LHCN-M2 (cell line): ENCODE measurements at regions not wholly inside any gene's neighbourhood (a gene's known extent, or its start where the extent isn't known, plus 50 kb on each side); places are given as distances from the start of the nearest gene placed in this dataset.

Experiments
- DNase-seq: peaks from one replicate; pipeline ENCODE4 v3.0.0-alpha.2; 2012; ENCODE audit warnings: low read depth

DNA sequence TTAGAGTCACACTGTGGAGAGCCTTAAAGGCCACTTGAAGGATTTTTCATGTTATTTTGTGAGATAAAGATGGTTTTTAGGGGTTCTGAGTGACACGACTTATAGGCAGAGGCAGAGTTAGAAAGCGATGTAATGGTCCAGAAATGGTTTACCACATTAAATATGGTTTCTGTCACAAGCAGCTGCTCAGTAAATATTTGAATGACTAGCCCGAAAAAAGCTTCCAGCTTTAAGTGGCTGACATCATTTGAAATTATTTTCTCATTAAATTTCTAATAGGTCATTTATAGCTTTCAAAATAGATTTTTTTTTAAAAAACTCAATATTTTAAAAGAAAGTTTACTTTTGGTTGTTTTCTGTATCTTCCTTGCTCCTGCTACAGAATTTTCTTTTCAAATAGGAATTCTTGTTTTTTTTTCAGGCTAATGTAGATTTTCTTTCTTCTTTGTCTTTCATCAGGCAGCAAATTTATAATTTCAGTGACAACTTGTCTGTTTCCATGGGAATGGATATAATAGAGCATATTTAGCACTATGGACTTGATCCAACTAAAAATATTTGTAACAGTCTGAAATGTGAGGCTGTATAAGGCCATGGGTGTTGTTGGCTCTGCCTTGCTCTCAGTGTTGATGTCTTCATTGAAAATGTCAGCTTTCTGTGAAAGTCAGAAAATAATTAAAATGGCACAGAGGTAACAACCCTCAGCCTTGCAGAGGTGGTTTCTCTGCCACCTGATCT, 700.0 kb downstream of the TMTC2 start:
- DNase-seq, result no peak

DNA sequence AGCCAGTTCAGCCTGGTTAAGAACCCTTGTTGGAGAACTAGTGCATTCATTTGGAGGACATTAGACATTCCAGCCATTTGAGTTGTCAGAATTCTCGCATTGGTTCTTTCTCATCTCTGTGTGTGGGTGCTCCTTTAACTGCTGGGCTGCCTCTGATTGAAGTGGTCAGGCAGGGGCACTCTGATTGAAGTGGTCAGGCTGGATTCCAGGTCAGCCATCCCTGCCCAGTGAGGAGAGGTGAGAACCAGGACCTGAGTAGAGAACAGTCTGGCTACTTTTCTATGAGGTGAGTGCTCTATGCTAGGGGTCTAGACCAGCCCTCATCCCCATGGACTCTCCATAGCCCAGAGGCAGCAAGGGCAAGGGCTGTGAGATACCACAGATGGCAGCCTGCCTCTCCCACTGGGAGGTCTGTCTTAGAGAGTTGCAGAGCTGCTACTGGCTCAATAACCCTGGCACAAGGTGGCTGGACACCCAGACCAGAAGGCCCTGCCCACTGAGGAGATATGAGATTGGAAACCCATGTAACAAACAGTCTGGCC, 691.6 kb downstream of the TMTC2 start:
- DNase-seq, result no peak

DNA sequence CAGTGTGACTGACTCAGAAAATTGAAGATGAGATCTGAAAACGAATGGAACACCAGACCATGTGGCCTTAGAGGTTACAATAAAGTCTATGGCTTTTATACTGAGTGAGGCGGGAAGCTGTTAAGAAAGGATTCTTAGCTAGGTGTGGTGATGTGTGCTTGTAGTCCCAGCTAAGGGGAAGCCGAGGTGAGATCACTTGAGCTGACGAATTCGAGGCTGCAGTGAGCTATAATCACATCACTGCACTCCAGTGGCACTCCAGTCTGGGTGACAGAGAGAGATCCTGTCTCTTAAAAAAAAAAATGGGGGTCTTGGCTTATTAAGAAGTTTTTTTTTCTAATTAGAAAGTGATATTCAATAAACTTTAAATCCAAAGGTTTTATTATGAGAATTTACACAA, 678.6 kb downstream of the TMTC2 start:
- no peak for DNase-seq

GRCh38 chr12:83361475-83361874, 674.8 kb downstream of the TMTC2 start:
- DNase-seq, result no peak

DNA sequence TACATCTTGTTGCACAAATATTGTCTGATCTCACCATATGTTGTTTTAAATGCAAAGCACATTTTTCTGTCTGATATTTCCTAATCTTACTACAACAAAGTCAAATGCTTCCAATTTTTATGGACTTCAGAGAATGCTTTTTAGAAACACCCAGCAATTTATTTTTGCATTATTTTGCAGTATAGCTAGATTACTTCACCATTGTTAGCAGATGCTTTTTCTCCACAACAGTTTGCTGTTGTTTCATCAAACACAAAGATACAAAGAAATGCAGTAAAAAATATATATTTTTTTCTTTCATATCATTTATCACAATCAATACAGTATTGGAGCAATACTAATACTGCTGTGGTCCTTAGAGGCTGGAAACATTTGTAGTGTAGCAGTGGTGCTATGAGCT, 674.4 kb downstream of the TMTC2 start:
- no peak for DNase-seq

GRCh38 chr12:83349907-83350611, 663.4 kb downstream of the TMTC2 start:
- DNase-seq, result no peak

DNA sequence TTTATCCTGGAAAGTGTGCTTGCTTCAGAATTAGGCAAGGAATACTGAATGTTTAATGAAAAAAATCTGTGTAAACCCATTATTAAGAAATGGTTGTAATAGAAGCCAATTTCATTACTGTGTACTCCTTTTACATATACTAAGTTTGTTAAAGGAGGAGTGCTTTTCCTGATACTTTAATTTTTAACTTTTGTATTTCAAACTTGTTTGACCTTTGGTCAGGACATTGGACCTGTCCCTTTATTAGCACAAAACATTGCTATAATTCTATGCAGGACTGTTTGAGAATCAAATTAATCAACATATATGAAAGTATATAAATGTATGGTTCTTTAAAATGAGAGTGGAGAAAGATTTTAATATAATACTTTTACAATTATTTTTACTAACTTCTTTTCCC, 659.6 kb downstream of the TMTC2 start:
- no peak for DNase-seq

DNA sequence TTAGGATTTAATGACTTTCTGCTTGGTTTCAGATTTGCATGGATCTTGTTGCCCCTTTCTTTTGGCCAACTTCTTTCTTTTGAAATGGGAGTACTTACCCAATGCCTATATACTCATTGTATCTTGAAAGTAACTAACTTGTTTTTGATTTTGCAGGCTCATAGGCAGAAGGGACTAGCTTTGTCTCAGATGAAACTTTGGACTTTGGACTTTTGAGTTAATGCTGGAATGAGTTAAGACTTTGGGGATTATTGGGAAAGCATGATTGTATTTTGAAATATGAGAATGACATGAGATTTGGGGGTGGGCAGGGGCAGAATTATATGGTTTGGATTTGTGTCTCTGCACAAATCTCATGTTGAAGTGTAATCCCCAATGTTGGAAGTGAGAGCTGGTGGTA, 657.1 kb downstream of the TMTC2 start:
- no peak for DNase-seq

GRCh38 chr12:83335748-83336147, 649.0 kb downstream of the TMTC2 start:
- no peak for DNase-seq

GRCh38 chr12:83326666-83327065, 640.0 kb downstream of the TMTC2 start:
- no peak for DNase-seq

- DNase-seq, result no peak
These were observed 637.2 kb downstream of the TMTC2 start for GRCh38 chr12:83323866-83324265.

DNA sequence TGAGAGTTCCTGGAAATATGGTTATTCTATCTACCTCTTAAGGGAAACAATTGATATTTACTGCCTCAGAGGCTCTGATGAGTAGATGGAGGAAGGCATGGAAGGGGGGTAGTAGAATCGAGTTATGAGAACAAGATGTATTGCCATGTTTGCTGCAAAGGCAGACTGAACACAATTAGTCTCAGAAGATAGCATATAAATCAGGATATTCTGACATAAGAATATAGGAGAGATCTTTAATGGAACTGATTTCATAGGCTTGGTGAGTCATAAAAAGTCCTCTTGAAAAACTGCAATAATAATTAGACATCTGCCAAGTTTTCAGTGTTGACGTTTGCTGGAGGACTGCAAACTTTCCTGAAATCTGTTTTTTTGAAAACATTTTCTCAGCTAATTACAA, 636.1 kb downstream of the TMTC2 start:
- no peak for DNase-seq

- DNase-seq, result no peak
These were observed 635.3 kb downstream of the TMTC2 start for GRCh38 chr12:83321971-83322370.

DNA sequence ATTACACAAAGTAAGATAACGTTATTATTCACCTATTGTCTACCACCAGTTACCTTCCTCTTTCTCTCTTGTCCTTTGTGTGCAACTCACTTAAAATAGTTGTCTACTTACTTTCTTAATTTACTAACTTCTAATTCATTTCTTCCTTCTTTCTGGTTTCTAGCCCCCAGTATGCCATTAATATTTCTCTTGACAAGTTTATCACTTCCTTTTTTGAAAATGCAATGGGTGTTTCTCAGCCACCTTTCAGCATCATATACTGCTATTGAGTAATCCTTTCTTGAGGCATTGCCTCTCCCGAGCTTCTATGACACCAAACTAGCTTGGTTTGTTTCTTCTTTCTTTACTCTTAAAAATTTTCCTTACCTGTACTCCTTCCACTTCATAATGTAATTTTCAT, 633.6 kb downstream of the TMTC2 start:
- DNase-seq, result no peak

DNA sequence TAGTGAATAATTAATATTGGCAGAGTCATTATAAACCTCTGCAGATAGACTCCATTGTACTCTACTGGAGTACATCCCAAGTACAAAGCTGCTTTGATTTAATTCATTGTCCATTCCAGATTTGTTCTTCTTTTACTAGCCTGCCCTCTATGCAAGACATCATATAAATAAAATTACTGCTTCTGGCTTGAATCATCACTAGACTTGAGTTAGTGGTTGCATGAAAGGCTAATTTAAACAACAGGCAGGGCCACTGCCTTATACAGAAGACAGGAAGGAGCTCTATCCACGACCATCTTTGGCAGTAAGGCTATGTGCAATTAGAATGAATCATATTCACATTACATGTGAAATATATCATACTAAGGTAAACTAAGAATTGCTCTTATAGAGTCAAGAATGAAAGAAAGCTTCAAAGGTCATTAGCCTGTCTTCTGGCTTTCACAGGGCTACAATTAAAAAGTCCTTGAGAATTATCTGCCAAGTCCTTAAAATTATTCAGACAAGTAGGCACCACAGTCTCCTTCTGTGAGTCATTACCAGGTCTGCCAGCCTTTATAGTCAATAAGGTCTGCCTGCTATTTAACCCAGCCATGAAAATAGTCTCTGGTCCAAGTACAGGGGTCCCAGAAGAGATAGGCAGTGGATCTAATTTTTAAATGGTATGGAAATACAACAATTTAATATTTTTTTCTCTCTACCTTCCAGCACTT, 631.8 kb downstream of the TMTC2 start:
- no peak for DNase-seq

DNA sequence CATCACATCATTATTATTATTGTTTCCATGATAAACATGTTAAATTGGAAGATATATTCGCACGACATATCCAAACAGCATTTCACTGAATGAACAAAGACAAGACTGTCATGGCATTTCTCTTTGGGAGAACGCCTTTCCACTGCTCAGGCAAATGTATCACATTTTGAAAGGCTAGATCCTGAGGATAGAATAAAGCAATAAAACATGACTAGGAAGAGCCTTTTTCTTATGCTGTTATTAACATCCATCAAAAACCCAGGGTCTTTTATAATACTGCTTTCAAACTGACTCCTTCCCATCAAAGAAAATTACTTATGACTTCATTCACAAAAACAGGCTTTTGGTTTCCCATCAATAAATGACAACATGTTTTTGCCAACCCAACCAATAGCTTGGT, 630.9 kb downstream of the TMTC2 start:
- no peak for DNase-seq

- DNase-seq, result no peak
These were observed 627.1 kb downstream of the TMTC2 start for GRCh38 chr12:83313827-83314226.

GRCh38 chr12:83313322-83313721, 626.6 kb downstream of the TMTC2 start:
- no peak for DNase-seq

GRCh38 chr12:83276904-83277303, 590.2 kb downstream of the TMTC2 start:
- DNase-seq, result no peak

DNA sequence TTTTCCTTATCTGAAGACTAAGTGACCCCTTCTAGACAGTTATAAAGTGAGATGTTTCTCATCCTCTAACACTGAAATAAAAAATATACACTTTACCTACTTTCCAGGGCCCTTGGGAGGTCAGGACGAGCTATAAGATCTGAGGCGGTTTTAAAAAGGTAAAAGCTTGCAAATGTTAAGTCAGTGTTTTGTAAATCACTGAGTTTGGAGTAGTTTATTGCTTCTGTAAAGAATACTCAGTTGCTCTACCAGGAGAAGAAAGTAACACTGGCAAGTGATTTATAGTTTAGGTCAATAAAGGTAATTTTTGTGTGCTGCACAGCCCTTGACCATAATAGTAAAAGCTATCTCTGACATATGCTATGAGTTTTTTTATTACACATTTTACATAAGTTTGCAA, 584.5 kb downstream of the TMTC2 start:
- DNase-seq, result no peak

GRCh38 chr12:83265808-83266207, 579.1 kb downstream of the TMTC2 start:
- no peak for DNase-seq

GRCh38 chr12:83261998-83262397, 575.3 kb downstream of the TMTC2 start:
- no peak for DNase-seq
